HCT116 (cell line): ENCODE measurements at regions not wholly inside any gene's neighbourhood (a gene's known extent, or its start where the extent isn't known, plus 50 kb on each side); places are given as distances from the start of the nearest gene placed in this dataset.

Experiments used
- ATAC-seq: fragments of 200-7000 bp; cut with Tn5 transposase; 2 replicates; pipeline ENCODE4 v1.9.1; 2020; ENCODE audit warnings: mild to moderate bottlenecking, moderate library complexity
- BruUV-seq: library from RNA; stranded (reverse); fragments of 400-500 nt; replicated peaks from 2 replicates; lab custom pipeline; 2021; lab: Mats Ljungman, UMichigan
- CTCF ChIA-PET: fragments of 300-600 bp; sonication (Branson Sonifier 250); formaldehyde crosslinking; loops from one replicate; lab custom pipeline; 2021; ENCODE audit warnings: antibody characterized with exemption; lab: Charles Lee
- POLR2A ChIA-PET: fragments of 300-600, 350-600 bp; sonication (Branson Sonifier 250); formaldehyde crosslinking; loops from one replicate; lab custom pipeline; 2021; ENCODE audit warnings: antibody characterized with exemption; lab: Charles Lee
- RAD21 ChIA-PET, 2 experiments: fragments of 300-600 bp; sonication (Branson Sonifier 250); formaldehyde crosslinking; loops; one replicate each; lab custom pipeline; 2023; ENCODE audit warnings: low total read pairs in 2 of 2; ENCODE audit not compliant: uncharacterized antibody in 2 of 2, unreplicated experiment in 2 of 2, low non-redundant PET in 1 of 2; lab: Charles Lee
- DNase-seq: peaks from one replicate; pipeline ENCODE4 v3.0.0-alpha.2; 2010; ENCODE audit warnings: low read depth, low spot score
- H2AFZ ChIP-seq: fragments of 200-600 bp; shearing (Covaris generic), sonication (generic); 2 replicates; pipeline ENCODE4 v1.6.1; 2017; ENCODE audit warnings: low read depth, mixed run types, mixed read lengths, antibody characterized with exemption, low read length; ENCODE audit not compliant: poor library complexity, severe bottlenecking
- H3K27ac ChIP-seq: 2 replicates; pipeline ENCODE4 v1.5.1; 2012; ENCODE audit warnings: low read depth, low read length
- H3K27me3 ChIP-seq: fragments of 200-600 bp; sonication (generic); 2 replicates; pipeline ENCODE4 v1.6.1; 2016; ENCODE audit warnings: mixed run types, low read length, mixed read lengths; ENCODE audit not compliant: insufficient read depth
- H3K36me3 ChIP-seq, 2 experiments: fragments of 200-500 bp in 1 of 2; fragments of 200-600 bp in 1 of 2; sonication (Bioruptor generic) in 1 of 2; sonication (generic) in 1 of 2; 2 replicates each; pipeline versions ENCODE4 v1.5.1 to v1.6.1; 2014 to 2016; ENCODE audit warnings: low read length in 2 of 2, inconsistent platforms in 1 of 2, mixed read lengths in 1 of 2, mixed run types in 1 of 2; ENCODE audit not compliant: insufficient read depth in 2 of 2, control insufficient read depth in 1 of 2
- H3K4me1 ChIP-seq, 2 experiments: fragments of 200-600 bp in 1 of 2; sonication (generic) in 1 of 2; 2 replicates each; pipeline versions ENCODE4 v1.5.1 to v1.6.1; 2012 to 2017; ENCODE audit warnings: low read length in 2 of 2, inconsistent platforms in 1 of 2, mild to moderate bottlenecking in 1 of 2, mixed read lengths in 1 of 2, mixed run types in 1 of 2, moderate library complexity in 1 of 2; ENCODE audit not compliant: insufficient read depth in 2 of 2, control insufficient read depth in 1 of 2
- H3K4me2 ChIP-seq: fragments of 200-600 bp; sonication (generic); 2 replicates; pipeline ENCODE4 v1.6.1; 2017; ENCODE audit warnings: mixed run types, low read length, mixed read lengths
- H3K4me3 ChIP-seq, 2 experiments: fragments of 200-600 bp in 1 of 2; sonication (generic) in 1 of 2; replicated peaks in 1 of 2; 2 replicates each; pipeline ENCODE4 v1.5.1; 2011 to 2016; ENCODE audit warnings: low read length in 2 of 2, control low read depth in 1 of 2, low read depth in 1 of 2, mild to moderate bottlenecking in 1 of 2, mixed read lengths in 1 of 2, mixed run types in 1 of 2
- H3K79me2 ChIP-seq: fragments of 200-600 bp; sonication (generic); 2 replicates; pipeline ENCODE4 v1.6.1; 2017; ENCODE audit warnings: mild to moderate bottlenecking, mixed run types, low read length, moderate library complexity, mixed read lengths; ENCODE audit not compliant: insufficient read depth
- H3K9ac ChIP-seq: fragments of 200-600 bp; sonication (generic); 2 replicates; pipeline ENCODE4 v1.6.1; 2016; ENCODE audit warnings: low read length, mixed read lengths
- H3K9me2 ChIP-seq: fragments of 200-600 bp; sonication (generic), shearing (Covaris generic); 2 replicates; pipeline ENCODE4 v1.6.1; 2017; ENCODE audit warnings: mixed run types, mild to moderate bottlenecking, moderate library complexity; ENCODE audit not compliant: insufficient read depth
- H3K9me3 ChIP-seq, 2 experiments: fragments of 200-500 bp in 1 of 2; fragments of 200-600 bp in 1 of 2; sonication (Bioruptor generic) in 1 of 2; sonication (generic) in 1 of 2; 2 replicates each; pipeline ENCODE4 v1.6.1; 2014 to 2017; ENCODE audit warnings: low read length in 2 of 2, mixed read lengths in 2 of 2, inconsistent platforms in 1 of 2, low read depth in 1 of 2, mild to moderate bottlenecking in 1 of 2, mixed run types in 1 of 2, moderate library complexity in 1 of 2; ENCODE audit not compliant: control insufficient read depth in 1 of 2, insufficient read depth in 1 of 2
- H4K20me1 ChIP-seq: fragments of 200-600 bp; sonication (generic), shearing (Covaris generic); 2 replicates; pipeline ENCODE4 v1.6.1; 2017; ENCODE audit warnings: mixed run types, mild to moderate bottlenecking, moderate library complexity; ENCODE audit not compliant: insufficient read depth
- ATF3 ChIP-seq: IDR thresholded peaks from 2 replicates; pipeline ENCODE4 v1.6.1; 2012
- CEBPB ChIP-seq: IDR thresholded peaks from 2 replicates; pipeline ENCODE4 v1.6.1; 2012; ENCODE audit warnings: low read depth
- CTCF ChIP-seq, 3 experiments: fragments of 200-600 bp in 1 of 3; sonication (generic) in 1 of 3; IDR thresholded peaks in 2 of 3; conservative IDR thresholded peaks in 1 of 3; 2 replicates each; pipeline ENCODE4 v1.5.1; 2012 to 2017; ENCODE audit warnings: low read depth in 2 of 3, low read length in 2 of 3, antibody characterized with exemption in 1 of 3, borderline replicate concordance in 1 of 3, control low read depth in 1 of 3, mild to moderate bottlenecking in 1 of 3, mixed read lengths in 1 of 3, mixed run types in 1 of 3, moderate library complexity in 1 of 3; ENCODE audit not compliant: insufficient read depth in 1 of 3
- EGR1 ChIP-seq: IDR thresholded peaks from 2 replicates; pipeline ENCODE4 v1.6.1; 2012; ENCODE audit warnings: low read depth
- EZH2 ChIP-seq: fragments of 200-600 bp; sonication (generic); IDR thresholded peaks from 2 replicates; pipeline ENCODE4 v1.6.1; 2017; ENCODE audit warnings: antibody characterized with exemption, mixed run types
- EZH2phosphoT487 ChIP-seq: fragments of 200-600 bp; IDR thresholded peaks from 2 replicates; pipeline ENCODE4 v1.6.1; 2018; ENCODE audit warnings: antibody characterized with exemption, borderline replicate concordance
- FOSL1 ChIP-seq: IDR thresholded peaks from 2 replicates; pipeline ENCODE4 v1.6.1; 2012; ENCODE audit warnings: low read depth
- JUND ChIP-seq: IDR thresholded peaks from 2 replicates; pipeline ENCODE4 v1.6.1; 2012
- MAX ChIP-seq: IDR thresholded peaks from 2 replicates; pipeline ENCODE4 v1.6.1; 2012
- POLR2A ChIP-seq: IDR thresholded peaks from 2 replicates; pipeline ENCODE4 v1.7.0; 2011; ENCODE audit warnings: borderline replicate concordance; ENCODE audit not compliant: insufficient read depth, insufficient read length; ENCODE audit errors: extremely low read depth
- POLR2AphosphoS5 ChIP-seq: IDR thresholded peaks from 2 replicates; pipeline ENCODE4 v1.6.1; 2011; ENCODE audit warnings: mild to moderate bottlenecking, low read depth, low read length, moderate library complexity
- REST ChIP-seq: IDR thresholded peaks from 2 replicates; pipeline ENCODE4 v1.6.1; 2012; ENCODE audit warnings: low read depth
- SIN3A ChIP-seq: IDR thresholded peaks from 2 replicates; pipeline ENCODE4 v1.6.1; 2012; ENCODE audit warnings: low read depth
- TCF7L2 ChIP-seq: IDR thresholded peaks from 2 replicates; pipeline ENCODE4 v1.7.0; 2011; ENCODE audit warnings: borderline replicate concordance, inconsistent platforms; ENCODE audit not compliant: insufficient read depth, insufficient read length; ENCODE audit errors: extremely low read depth
- YY1 ChIP-seq: IDR thresholded peaks from 2 replicates; pipeline ENCODE4 v1.6.1; 2011; ENCODE audit warnings: low read length, low read depth, moderate library complexity, mild to moderate bottlenecking; ENCODE audit not compliant: insufficient replicate concordance; ENCODE audit errors: extremely low read depth
- ZBTB33 ChIP-seq: IDR thresholded peaks from 2 replicates; pipeline ENCODE4 v1.6.1; 2011; ENCODE audit warnings: mild to moderate bottlenecking, low read length, moderate library complexity; ENCODE audit not compliant: insufficient replicate concordance; ENCODE audit errors: extremely low read depth
- ZFX ChIP-seq: fragments of 450-650 bp; IDR thresholded peaks from 2 replicates; pipeline ENCODE4 v1.6.1; 2017
- ZNF274 ChIP-seq: fragments of 200-500 bp; sonication (Bioruptor generic); IDR thresholded peaks from 2 replicates; pipeline ENCODE4 v1.6.1; 2014; ENCODE audit warnings: mild to moderate bottlenecking, low read depth, low read length, inconsistent platforms
- intact Hi-C: fragments of 100-400 bp; cut with micrococcal nuclease; formaldehyde crosslinking; loops from 2 replicates; pipeline ENCODE4 v1.10.0; 2022

- no peak for ATAC-seq
- BruUV-seq, result no TSS peak
- DNase-seq, result no peak
- Histone ChIP-seq H3K27ac (no peak overlapping the region), H3K4me3 (no peak overlapping the region), H3K4me2 (no peak overlapping the region), H3K36me3 (no peaks in the 10 kb centered on the region), H3K4me1 (no peaks in the 10 kb centered on the region), H4K20me1 (no peaks in the 10 kb centered on the region), H3K79me2 (no peaks in the 10 kb centered on the region), H3K27me3 (peaks cover 3% of the 10 kb centered on the region; the same call in 1 of the 2 replicates), H2AFZ (no peak overlapping the region), H3K9me2 (no peaks in the 10 kb centered on the region), H3K9me3 (no peaks in the 10 kb centered on the region), H3K9ac (no peak overlapping the region)
- RAD21 ChIA-PET, result no interaction called here
- POLR2A ChIA-PET, result no interaction called here
- intact Hi-C loops, result no loop called here
- no peak for TF ChIP-seq JUND
- no peak for TF ChIP-seq POLR2A
- TF ChIP-seq EZH2phosphoT487, result no peak
- no peak for TF ChIP-seq REST
- TF ChIP-seq EZH2, result no peak
- no peak for TF ChIP-seq ZNF274
- TF ChIP-seq POLR2AphosphoS5, result no peak
- TF ChIP-seq FOSL1, result no peak
- TF ChIP-seq ZBTB33, result no peak
- TF ChIP-seq ATF3, result no peak
- no peak for TF ChIP-seq CEBPB
- TF ChIP-seq SIN3A, result no peak
- TF ChIP-seq CTCF (IDR thresholded peaks at IDR 0.05 in 2 of 3, conservative IDR thresholded peaks at IDR 0.05 in 1 of 3; ENCODE audit: borderline replicate concordance in 1 of 3, insufficient read depth in 1 of 3, low read depth in 2 of 3, low read length in 2 of 3), result no peak
- TF ChIP-seq TCF7L2, result no peak
- TF ChIP-seq YY1, result no peak
- no peak for TF ChIP-seq MAX
- TF ChIP-seq ZFX, result no peak
- no peak for TF ChIP-seq EGR1
- CTCF ChIA-PET, result no interaction called here
Measured at GRCh38 chr2:88318956-88319330, 133.6 kb downstream of the FOXI3 start.
